ENCODE measurements at regions not wholly inside any gene's neighbourhood (a gene's known extent, or its start where the extent isn't known, plus 50 kb on each side); places are given as distances from the start of the nearest gene placed in this dataset.
"Not testable (repeated sequence)": the region's sequence is repeated elsewhere in the genome, so short reads cannot be mapped to it uniquely, and the experiment has no call there.

GRCh38 chr12:131430158-131430742 is 280.6 kb upstream of the SFSWAP start:
- Mint-ChIP-seq H3K4me3 (no peak overlapping the region), H3K27me3 (ENCODE audit: low read depth) (peaks cover 18% of the 10 kb centered on the region)

GRCh38 chr12:131431126-131431655 is 279.7 kb upstream of the SFSWAP start:
- not testable (repeated sequence) for H3K36me3 Mint-ChIP-seq (ENCODE audit: low read depth); H3K4me3 Mint-ChIP-seq; H3K27ac Mint-ChIP-seq (ENCODE audit: unreplicated experiment); H3K9me3 Mint-ChIP-seq; DNase-seq (ENCODE audit: low read depth, low spot score)
- Mint-ChIP-seq H3K27me3 (ENCODE audit: low read depth) (peaks cover 18% of the 10 kb centered on the region), H3K4me1 (peaks cover 14% of the 10 kb centered on the region)

More at GRCh38 chr12:131430158-131430742, 280.6 kb upstream of the SFSWAP start:
- Mint-ChIP-seq H3K4me1 (peaks cover 14% of the 10 kb centered on the region), H3K9me3 (peaks cover 3% of the 10 kb centered on the region), H3K27ac (ENCODE audit: unreplicated experiment) (no peak overlapping the region), H3K36me3 (ENCODE audit: low read depth) (peaks cover 2% of the 10 kb centered on the region)
- no peak for TF ChIP-seq CTCF (conservative IDR thresholded peaks at IDR 0.05)
- DNase-seq (ENCODE audit: low read depth, low spot score): no peak

GRCh38 chr12:131432532-131433260 is 278.2 kb upstream of the SFSWAP start:
- H3K4me1 Mint-ChIP-seq: peaks cover 14% of the 10 kb centered on the region
- DNase-seq (ENCODE audit: low read depth, low spot score): no peak
- H3K9me3 Mint-ChIP-seq: no peaks in the 10 kb centered on the region
- H3K4me3 Mint-ChIP-seq: no peak overlapping the region
- TF ChIP-seq CTCF (conservative IDR thresholded peaks at IDR 0.05): no peak
- H3K27ac Mint-ChIP-seq (ENCODE audit: unreplicated experiment): no peak overlapping the region
- peaks cover 18% of the 10 kb centered on the region for H3K27me3 Mint-ChIP-seq (ENCODE audit: low read depth)
- no peaks in the 10 kb centered on the region for H3K36me3 Mint-ChIP-seq (ENCODE audit: low read depth)

GRCh38 chr12:131434208-131435125 is 276.4 kb upstream of the SFSWAP start:
- Mint-ChIP-seq H3K9me3 (no peaks in the 10 kb centered on the region), H3K4me3 (no peak overlapping the region), H3K27me3 (ENCODE audit: low read depth) (peaks cover 18% of the 10 kb centered on the region), H3K27ac (ENCODE audit: unreplicated experiment) (peak overlapping the region; percentile 45), H3K4me1 (peaks cover 14% of the 10 kb centered on the region), H3K36me3 (ENCODE audit: low read depth) (no peaks in the 10 kb centered on the region)
- no peak for DNase-seq (ENCODE audit: low read depth, low spot score)
- no peak for TF ChIP-seq CTCF (conservative IDR thresholded peaks at IDR 0.05)

GRCh38 chr12:131436922-131437705 is 273.8 kb upstream of the SFSWAP start:
- no peaks in the 10 kb centered on the region for H3K9me3 Mint-ChIP-seq
- H3K4me1 Mint-ChIP-seq: peaks cover 14% of the 10 kb centered on the region
- peak overlapping the region; percentile 27 for H3K27ac Mint-ChIP-seq (ENCODE audit: unreplicated experiment)
- no peak overlapping the region for H3K4me3 Mint-ChIP-seq
- H3K27me3 Mint-ChIP-seq (ENCODE audit: low read depth): peaks cover 13% of the 10 kb centered on the region
- H3K36me3 Mint-ChIP-seq (ENCODE audit: low read depth): no peaks in the 10 kb centered on the region
- TF ChIP-seq CTCF (conservative IDR thresholded peaks at IDR 0.05): no peak
- no peak for DNase-seq (ENCODE audit: low read depth, low spot score)

All from neural crest cell (in vitro differentiated cells).